C4-2B (cell line): ENCODE measurements at regions not wholly inside any gene's neighbourhood (a gene's known extent, or its start where the extent isn't known, plus 50 kb on each side); places are given as distances from the start of the nearest gene placed in this dataset.

Experiments used
- ZFX ChIP-seq: fragments of 450-650 bp; IDR thresholded peaks from 2 replicates; pipeline ENCODE4 v1.6.1; 2017
- TF ChIP-seq, protein P1 (sequence below): fragments of 450-650 bp; conservative IDR thresholded peaks from 2 replicates; pipeline ENCODE4 v1.5.1; 2017; ENCODE audit warnings: mild to moderate bottlenecking

DNA sequence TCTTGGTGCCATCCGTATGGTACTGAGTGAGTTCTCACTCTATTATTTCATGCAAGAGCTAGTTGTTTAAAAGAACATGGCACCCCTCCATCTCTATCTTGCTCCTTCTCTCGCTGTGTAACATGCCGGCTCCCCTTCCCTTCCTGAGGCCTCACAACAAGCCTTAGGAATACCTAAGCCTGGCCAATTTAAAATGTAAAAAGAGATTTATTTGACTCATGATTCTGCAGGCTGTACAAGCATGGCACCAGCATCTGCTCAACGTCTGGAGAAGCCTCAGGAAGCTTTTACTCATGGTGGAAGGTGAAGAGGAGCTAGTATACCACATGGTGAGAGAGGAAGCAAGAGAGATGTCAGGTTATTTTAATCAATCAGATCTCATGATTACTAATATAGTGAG is 90.4 kb upstream of the NUDT10 start:
- TF ChIP-seq, protein P1, sequence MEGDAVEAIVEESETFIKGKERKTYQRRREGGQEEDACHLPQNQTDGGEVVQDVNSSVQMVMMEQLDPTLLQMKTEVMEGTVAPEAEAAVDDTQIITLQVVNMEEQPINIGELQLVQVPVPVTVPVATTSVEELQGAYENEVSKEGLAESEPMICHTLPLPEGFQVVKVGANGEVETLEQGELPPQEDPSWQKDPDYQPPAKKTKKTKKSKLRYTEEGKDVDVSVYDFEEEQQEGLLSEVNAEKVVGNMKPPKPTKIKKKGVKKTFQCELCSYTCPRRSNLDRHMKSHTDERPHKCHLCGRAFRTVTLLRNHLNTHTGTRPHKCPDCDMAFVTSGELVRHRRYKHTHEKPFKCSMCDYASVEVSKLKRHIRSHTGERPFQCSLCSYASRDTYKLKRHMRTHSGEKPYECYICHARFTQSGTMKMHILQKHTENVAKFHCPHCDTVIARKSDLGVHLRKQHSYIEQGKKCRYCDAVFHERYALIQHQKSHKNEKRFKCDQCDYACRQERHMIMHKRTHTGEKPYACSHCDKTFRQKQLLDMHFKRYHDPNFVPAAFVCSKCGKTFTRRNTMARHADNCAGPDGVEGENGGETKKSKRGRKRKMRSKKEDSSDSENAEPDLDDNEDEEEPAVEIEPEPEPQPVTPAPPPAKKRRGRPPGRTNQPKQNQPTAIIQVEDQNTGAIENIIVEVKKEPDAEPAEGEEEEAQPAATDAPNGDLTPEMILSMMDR = no peak
- no peak for TF ChIP-seq ZFX
